Activated T-cell treated with anti-CD3 and anti-CD28 coated beads, Interleukin-2, amount 50 U/mL, for 48 hours (primary cell): ENCODE measurements at regions not wholly inside any gene's neighbourhood (a gene's known extent, or its start where the extent isn't known, plus 50 kb on each side); places are given as distances from the start of the nearest gene placed in this dataset.
"Not testable (repeated sequence)": the region's sequence is repeated elsewhere in the genome, so short reads cannot be mapped to it uniquely, and the experiment has no call there.

Experiments used
- DNase-seq, 2 experiments: peaks; one replicate each; pipeline ENCODE4 v3.0.0-alpha.2; 2020

DNA sequence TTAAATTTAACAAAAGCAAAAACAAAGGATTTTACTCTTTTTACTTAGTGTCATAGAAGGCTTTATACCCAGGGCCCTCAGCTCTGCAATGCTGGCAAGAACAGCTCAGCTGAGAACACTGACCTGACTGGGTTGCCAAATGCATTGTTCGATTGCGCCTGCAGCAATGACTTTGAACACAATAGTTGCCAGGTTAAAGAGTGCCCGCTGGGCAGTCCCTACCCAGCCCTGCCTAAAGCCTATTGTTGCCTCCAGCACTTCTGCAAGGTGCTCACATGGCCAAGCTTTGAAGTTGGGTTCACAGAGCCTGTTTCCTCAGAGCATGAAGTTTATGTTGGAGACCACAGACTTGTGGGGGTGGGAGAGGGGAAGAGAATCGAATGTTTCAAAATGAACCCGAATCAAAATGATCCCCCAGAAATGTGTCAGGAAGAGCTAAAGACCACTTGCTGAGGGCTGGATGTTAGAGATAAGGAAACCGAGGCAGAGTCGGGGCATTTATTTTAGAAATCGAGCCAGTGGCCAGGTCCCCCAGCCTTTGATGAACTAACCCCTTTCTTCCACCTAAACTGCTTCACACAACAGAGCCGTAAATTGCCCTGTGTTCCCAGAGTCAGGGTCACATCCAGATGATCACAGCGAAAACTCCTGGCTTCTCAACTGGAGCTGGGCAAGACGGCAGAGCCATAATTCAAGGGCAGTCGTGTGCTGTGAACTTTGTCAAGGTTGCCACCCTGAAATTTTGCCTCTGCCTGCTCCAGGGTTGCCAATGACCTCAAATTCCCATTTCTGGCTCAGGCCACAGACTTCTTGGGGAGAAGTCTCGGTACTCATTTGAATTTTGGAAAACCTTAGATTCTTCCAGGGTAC, 55.0 kb downstream of the FOXA2 start:
- no peak for DNase-seq

DNA sequence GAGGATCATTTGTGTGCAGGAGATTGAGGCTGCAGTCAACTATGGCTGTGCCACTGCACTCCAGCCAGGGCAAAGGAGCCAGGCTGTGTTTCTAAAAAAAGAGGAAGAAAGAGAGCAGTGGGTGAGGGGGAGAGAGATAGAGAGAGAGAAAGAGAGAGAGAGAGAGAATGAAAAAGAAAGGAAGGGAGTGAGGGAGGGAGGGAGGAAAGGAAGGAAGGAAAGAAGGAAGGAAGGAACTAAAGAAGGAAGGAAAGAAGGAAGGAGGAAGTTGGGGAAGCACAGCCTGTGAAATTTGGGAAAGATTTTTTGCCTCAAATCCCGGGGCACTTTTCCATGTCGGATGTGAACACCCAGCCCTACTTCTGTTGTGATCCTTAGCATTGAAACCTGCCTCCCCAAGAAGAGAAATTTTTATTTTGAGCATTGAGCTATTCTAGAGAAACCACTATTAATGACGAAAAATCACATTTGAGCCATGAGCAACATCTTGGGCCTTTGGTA, 57.8 kb downstream of the FOXA2 start:
- no peak for DNase-seq

DNA sequence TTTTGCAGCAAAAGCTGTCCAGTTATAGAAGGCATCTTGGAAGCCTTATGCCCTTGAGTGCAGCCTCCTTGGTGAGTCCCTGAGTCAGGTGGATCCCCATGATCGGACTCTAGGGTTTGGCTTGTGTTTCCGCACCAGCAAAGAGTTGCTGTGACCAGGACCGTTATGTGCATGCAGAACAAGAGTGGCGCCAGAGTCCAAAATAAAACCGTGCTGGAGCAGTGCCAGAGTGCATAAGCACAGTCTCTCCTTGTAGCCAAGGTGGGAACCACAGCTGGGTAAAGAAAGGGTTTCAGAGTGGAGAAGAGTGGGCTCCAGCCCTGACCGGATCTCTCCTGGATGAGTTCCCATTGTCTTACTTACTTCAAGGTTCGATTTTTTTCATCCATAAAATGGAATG, 58.6 kb downstream of the FOXA2 start:
- no peak for DNase-seq

DNA sequence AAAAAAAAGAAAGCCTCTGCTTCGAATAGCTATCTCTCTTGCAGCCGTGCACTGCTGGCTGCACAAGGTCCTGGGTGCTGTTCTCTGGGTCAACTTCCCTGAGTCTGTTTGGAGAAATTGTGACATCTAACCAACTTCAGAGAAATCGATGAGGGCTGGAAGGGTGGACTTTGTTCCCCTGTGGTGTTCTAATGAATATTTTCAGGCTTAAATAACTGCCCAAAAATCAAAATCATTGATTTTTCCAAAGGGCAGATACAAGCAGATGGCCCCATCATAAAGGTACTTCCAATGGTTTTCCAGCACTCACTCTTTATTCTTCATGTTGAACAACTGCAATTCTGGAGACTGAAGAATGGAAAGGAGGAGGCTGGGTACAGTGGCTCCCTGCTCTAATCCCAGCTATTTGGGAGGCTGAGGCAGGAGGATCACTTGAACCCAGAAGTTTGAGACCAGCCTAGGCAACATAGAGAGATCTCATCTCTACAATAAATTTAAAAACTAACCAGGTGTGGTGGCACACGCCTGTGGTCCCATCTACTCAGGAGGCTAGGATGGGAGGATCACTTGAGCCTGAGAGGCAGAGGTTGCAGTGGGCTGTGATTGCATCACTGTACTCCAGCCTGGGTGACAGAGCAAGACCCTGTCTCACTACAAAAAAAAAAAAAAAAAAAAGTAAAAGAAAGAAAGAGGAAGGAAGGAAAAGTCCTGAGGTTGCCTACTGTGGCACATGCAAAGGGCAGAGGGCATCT, 59.1 kb downstream of the FOXA2 start:
- DNase-seq = no peak

DNA sequence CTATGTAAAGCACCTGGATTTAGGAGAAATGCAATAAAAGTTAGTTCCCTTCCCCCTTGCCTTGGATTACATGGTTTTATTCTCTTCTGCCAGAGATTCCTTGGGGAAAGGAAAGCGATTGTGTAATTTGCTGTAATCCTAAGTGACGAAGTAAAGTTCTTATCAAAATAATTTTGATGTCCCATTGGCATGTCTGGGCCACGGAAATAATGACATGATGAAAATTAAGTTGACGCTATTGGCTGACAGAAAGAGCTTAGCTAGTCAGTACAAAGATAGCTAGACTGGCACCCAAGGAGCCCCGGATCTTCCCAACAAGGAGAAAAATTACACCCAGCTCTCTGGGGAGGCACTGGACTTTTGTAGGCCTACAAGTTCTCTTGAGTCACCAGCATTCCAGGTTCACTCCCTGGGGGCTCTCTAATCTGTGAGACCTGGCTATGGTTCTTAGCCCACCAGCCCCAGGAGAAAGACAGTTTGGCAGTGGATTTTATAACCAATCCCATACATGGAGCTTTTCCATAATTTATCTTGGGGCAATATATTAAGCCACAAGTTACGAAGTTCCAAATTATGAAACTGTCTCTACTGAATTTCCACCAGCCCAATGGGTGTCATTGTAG, 59.9 kb downstream of the FOXA2 start:
- no peak for DNase-seq

DNA sequence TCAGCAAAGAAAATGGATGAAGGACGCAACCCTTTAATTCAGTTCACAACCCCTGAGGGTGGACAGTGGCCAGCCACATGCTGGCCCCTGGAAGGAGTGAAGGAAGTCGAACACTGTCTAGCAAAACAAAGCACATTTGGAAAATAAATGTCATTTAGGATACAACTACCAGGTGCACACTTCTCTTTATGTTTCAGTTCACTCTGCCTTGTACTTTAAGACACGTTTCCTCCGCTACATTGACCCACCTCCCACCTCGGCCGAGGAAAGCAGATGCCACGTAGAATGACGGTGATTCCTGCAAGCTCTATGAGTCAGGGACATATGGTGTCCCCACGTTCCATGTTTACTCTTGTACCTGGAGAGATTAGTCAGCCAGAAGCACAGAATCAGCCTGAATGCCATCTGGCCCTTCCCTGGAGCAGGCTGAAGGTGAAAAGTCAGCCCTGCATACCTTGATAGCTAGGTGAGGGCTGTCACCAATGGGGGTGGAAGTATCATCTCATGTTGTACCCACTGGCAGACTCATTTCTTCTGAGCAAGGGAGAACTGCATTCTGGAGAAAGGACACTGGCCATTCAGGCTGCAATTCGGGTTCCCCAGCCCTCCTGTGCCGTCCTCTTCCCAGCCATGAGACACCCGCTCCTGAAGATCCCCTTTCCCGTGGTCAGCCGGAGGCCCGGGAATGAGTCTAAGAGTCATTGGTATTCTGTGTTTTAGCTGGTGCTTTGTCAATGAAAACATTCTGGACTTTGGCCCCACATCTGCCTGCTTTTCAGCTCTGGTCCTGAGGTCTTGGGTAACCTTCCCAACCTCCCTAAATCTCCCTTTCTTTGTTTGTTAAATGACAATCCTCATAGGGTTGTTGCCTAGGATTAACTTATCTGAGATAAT, 60.6 kb downstream of the FOXA2 start:
- DNase-seq = no peak

DNA sequence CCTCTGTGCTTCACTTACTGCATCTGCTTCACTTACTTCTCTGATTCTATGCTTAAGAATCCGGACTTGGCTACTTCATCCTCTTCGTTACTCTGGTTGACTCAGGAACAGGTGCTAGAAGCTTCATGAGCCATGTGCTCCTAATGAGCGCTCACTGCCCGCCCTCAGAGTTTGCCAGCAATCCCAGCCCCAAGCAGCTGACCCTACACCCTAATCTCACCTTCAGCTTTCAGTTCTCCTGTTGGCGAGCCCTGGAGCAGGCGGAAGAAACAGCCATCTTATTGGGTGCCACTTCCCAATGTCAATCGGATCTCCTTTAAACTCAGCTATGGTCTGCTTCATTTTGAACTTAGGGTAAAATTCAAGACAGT, 61.3 kb downstream of the FOXA2 start:
- DNase-seq = no peak

DNA sequence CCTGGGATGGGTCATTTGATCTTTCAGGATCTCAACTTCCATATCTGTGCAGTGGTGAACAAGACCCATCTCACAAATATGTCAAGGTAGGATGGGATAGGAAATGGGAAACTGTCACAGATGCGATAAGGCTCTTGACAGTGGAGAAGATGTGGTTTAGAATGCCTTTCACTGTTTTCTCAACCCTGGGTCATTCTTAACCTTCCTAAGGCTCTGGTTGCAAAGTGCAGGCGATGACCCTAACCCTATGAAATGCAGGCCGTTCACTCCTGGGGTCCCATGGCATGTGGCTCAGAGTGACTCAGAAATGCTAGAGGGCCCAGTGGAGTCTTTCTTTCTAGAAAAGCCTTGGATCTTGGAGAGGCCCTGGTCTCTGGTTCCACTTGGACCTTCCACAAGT, 61.7 kb downstream of the FOXA2 start:
- DNase-seq = no peak

DNA sequence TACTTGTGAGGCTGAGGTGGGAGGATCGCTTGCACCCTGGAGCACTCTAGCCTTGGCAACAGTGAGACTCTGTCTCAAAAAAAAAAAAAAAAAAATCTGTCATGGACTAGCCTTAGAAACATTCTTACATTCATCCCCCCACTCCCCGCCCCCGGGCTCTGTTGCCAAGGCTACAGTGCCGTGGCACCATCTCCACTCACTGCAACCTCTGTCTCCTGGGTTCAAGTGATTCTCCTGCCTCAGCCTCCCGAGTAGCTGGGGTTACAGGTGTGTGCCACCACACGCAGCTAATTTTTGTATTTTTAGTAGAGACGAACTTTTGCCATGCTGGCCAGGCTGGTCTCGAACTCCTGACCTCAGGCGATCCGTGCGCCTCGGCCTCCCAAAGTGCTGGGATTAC, 62.4 kb downstream of the FOXA2 start:
- not testable (repeated sequence) for DNase-seq

DNA sequence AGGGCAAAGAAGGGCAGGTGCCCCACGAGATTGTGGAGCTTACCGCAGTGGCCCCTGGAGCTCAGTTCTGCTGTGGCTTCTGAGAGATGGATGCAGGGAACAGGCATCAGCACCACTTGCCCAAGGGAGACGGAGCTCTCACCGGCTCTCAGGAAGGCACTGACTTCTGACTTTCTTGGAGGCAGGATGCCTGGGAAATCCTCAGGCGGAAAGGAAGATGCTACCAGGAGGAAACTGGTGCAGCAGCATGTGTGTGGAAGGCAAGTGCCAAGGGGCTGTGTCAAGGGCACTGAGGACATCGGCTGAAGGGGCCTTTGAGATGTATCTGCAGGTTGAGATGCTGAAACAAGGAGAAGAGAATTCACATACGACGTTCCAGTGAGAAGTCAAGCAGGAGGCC, 64.0 kb downstream of the FOXA2 start:
- DNase-seq = no peak

DNA sequence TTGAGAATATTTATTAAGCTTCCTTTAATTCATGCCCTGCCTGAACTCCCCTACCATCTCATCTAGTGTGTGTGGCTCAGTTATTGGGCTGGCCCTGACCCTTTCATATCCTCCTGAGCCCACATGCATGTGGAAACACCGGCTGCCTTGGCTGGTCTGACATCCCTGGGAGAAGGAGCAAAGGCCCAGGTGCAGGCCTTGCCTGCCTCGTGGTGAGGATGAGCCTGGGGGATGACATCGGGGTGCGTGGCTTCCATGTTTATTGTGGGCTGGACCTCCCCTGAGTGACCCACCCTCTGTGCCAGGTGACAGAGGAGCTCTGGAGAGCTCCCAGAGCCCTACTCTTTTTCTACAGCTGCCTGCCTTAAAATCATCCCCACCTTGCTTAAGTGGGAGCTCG, 69.1 kb downstream of the FOXA2 start:
- DNase-seq = no peak

DNA sequence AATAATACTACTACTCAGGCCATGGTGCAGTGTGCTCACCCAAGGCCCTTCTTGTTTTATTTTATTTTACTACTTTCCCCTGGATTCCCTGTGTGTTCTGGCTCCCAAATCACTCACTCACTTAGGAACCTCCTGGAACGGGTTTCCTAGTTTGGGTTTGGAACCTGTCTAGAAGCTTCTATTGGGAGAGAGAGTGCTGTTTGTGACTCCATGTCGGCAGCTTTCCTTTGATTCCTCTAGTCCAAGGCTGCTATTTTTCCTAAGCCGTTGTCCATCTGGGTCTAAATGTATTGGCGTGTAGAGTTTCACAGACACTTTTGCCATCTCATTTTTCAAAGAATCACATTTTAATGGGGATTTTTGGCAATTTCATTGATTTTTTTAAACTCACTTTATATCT, 70.8 kb downstream of the FOXA2 start:
- DNase-seq = no peak

DNA sequence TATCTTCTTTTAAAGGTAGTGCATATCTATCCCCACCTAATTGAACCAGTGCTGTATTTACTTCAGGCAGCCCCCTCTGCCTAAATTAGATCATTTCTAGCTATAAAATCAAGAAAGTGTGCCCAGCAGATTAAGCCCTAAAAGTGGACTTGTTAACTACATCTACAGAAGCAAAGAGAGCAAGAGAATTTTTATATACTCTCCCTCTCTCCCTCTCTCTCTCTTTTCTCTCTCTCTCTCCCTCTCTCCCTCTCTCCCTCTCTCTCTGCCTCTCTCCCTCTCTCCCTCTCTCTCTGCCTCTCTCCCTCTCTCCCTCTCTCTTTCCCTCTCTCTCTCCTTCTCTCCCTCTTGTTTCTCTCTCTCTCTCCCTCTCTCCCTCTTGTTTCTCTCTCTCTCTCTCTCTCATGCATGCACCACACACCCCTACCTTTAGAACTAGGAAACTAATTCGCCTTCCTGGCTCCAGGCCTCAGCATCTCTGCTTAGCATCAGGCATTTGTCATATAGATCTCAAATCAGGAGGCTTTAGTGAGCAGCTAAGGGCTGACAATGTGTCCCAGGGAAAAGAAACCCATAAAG, 71.4 kb downstream of the FOXA2 start:
- no peak for DNase-seq

DNA sequence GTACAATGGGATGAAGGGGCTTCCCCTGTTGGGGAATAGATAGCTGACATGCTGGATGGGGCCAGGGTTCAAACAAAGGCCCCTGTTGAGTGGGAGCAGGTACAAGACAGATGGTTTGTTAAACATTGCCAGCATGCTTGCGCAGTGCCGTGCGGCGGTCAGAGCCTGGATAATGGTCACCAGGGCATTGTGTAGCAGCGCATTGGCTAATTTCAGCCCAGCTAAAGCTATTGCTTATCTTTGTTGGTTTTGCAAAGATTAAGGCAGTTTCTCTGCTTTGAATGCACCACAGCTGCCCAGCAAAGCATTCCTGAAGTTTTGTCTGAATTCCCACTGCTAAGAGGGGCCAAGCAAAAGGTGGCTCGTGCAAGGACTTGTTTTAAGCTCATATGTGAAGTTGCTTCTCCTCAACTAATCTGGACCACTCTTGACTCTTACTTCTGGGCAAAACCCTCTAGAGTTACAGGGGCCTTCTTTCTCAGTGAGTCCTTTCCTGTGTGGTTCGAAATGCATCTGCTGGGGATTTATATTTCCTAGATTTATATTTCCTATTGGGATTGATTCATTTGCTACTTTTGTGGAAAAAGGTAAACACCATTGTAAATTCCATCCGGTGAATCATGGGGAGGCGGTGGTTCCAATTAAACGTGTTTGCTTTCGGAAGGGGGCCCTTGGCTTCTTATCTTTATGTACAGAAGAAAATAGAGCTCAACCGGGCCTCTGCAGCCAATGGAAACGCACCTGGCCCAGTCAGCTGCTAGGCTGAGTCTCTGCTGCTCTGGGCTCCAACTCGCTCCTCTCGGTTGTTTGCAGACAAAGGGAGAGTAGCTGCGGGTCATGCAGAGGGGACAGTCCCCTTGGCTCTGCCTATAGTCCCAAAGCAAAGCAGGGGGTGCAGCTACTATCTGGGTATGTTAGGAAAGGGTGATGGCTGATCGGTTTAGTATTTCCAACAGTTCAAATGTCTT, 72.1 kb downstream of the FOXA2 start:
- no peak for DNase-seq

DNA sequence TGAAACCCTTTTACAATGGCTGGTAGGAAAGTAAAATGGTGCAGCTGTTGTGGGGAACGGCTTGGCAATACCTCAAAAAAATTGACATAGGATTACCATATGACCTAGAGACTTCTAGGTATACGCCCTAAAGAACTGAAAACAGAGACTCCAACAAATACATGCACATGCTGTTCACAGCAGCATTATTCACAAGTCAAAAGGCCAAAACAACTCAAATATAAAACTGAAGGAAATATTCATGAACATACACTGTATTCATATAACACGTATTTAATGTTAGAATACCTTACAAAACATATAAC, 74.6 kb downstream of the FOXA2 start:
- DNase-seq = no peak

DNA sequence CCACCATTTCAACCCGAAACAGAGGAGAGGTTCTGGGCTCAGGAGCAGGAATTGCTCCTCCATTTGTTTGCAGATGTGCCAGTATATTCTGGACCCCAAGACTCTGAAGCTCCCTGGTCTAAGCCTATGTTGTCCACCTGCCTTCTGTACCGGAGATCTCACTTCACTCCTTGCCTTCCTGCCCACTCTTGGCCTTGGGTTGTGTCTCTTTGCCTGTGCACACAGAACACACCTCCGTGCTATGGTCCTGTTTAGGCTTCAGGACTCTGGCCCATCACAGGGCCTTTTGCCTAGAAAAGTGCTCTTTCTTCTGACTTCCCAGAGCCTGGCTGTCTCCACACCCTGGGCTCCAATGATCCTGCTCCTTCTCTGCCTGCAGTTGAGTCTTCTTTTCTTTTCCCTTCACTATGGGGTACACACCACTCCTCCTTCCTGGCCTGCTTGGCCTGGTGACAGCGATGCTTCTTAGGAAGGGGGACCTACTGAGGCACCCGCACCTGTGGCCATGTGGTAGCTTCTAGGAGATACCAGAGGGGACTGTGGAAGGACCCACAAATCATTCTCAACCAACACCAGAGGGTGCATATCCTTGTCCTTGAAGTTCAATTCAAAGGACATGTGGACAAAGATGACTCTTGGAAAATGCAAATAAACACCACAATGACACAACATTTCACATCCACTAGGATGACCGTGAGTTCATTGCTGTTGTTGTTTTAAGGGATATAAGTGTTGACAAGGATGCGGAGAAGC, 75.1 kb downstream of the FOXA2 start:
- no peak for DNase-seq

DNA sequence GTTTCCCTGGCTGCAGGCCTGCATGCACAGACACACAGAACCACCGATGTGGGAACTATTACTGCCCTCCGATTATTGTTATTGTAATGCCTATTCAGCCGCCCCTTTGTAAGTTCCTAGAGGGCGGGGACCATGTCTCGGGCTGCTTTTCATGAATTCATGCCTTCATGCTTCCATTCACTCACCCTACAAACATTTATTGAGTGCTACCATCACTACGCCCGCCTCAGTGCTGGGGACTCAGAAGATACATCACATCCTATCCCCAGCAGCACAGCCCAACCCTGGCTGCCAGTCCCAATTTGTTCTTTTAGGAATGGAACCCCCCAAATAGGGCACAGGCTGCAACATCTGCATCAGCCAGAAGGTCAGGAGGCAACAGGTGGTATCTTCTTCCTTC, 75.9 kb downstream of the FOXA2 start:
- DNase-seq = no peak

DNA sequence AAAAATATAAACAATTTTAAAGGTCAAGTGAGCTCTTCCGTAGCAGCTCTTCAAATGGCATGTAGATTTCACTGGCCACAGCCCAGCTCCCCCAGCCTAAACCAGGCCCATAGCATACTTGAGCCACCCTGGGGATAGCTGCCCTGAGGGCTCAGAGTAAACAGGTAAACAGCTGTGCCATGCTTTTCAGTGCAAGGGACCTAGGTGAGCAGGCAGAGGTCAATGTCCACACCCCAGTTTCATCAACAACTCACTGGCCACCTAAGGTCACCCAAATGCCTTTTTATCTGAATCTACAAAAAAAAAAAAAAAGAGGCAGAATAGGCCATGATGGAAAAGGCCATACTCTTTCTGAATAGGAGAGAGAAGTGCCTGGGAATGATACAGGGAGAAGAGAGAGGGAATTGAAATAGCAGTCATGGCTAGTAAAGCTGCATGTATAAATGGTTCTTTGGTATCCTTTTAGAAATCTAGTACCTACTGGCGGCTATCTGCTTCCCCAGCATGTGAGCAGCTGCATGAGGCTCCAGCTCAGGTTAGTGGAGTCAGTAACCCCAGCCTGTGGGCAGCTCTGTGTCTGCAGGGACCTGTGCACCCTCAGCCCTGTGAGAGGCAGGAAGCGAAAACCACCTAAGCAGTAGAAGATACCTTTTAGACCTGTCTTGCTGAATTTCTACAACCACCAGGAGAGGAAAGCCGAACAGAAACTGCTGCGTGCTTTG, 77.0 kb downstream of the FOXA2 start:
- DNase-seq = no peak

DNA sequence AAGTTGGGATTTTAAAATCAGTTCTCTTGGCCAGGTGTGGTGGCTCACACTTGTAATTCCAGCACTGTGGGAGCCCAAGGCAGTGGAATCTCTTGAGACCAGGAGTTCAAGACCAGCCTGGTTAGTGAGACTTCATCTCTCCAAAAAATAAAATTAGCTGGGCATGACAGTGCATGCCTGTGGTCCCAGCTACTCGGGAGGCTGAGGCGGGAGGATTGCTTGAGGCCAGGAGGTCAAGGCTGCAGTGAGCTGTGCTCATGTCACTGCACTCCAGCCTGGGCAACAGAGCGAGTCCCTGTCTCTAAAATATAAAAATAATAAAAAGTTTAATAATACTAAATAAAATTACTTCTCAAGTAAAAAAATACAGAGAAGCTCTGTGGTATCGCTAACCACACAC, 77.5 kb downstream of the FOXA2 start:
- DNase-seq = no peak

DNA sequence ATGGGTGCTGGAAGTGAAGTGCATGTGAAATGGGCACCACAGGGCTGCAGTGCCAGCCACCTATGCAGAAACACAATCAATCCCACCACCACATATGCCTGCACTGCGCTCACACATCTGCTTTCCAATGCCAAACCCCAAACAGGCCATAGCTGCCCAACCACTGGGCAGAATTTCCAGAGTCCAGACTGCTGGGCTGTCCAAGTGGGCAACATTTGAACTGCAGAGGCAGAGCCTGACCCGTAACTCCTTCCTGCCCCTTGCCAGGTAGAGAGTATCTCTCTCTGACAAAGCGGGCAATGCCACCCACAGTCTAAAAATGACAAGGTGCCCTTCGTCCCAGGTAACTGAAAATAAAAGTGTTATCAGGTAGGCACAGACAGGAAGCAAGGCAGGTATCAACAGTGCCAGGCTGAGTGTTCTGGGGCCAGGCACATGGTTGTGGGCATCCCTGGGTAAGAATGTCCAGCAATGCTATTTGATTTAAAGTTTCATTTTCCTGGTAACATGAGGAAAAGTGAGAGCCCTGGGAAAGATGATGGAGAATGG, 79.5 kb downstream of the FOXA2 start:
- no peak for DNase-seq
